Activated CD4-positive, alpha-beta T cell treated with anti-CD3 and anti-CD28 coated beads, Interleukin-2, amount 10 ng/mL, durations not matched to agents 24 days and 14 days (primary cell): ENCODE measurements at regions not wholly inside any gene's neighbourhood (a gene's known extent, or its start where the extent isn't known, plus 50 kb on each side); places are given as distances from the start of the nearest gene placed in this dataset.

Source experiments
- DNase-seq: peaks from one replicate; pipeline ENCODE4 v3.0.0; 2022
- H3K27ac Mint-ChIP-seq: one replicate; pipeline ENCODE4 v1.8.0; 2022; ENCODE audit warnings: mild to moderate bottlenecking, mixed read lengths
- H3K27me3 Mint-ChIP-seq: one replicate; pipeline ENCODE4 v1.8.0; 2022; ENCODE audit warnings: mixed read lengths
- H3K36me3 Mint-ChIP-seq: one replicate; pipeline ENCODE4 v1.8.0; 2022; ENCODE audit warnings: low read depth, mild to moderate bottlenecking, mixed read lengths
- H3K4me1 Mint-ChIP-seq: one replicate; pipeline ENCODE4 v1.8.0; 2021; ENCODE audit warnings: mixed read lengths
- H3K4me3 Mint-ChIP-seq: one replicate; pipeline ENCODE4 v1.8.0; 2022; ENCODE audit warnings: mild to moderate bottlenecking, moderate library complexity, mixed read lengths
- H3K9me3 Mint-ChIP-seq: one replicate; pipeline ENCODE4 v1.8.0; 2021; ENCODE audit warnings: mixed read lengths
- intact Hi-C: fragments of 100-400 bp; cut with micrococcal nuclease; formaldehyde crosslinking; loops from one replicate; pipeline ENCODE4 v1.15.1; 2023

DNA sequence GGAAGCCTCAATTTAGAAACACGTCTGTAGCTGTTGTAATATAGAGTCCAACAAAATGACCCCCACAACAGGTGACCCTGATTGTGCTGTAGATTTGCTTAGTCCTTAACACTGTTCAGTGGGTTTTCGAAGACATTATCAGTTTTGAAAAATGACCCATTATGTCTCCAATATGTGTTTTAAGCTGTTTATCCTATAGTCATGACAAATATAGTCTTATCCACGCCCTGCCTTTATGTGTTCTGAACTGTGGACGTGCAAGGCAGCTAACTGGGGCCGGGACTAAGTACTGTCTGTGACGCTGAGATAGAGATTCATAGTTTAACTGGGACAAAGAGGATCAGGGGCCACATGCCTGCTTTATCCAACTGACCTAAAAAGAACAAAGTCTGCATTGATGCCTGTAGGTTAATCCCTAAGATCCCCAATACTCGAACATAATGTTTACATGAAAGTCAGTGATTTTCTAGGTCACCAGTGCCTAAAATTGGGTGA is 192.4 kb downstream of the CD83 start:
- intact Hi-C loops = no loop called here
- Mint-ChIP-seq H3K9me3 (peaks cover 7% of the 10 kb centered on the region), H3K4me1 (peaks cover 5% of the 10 kb centered on the region), H3K27ac (no peak overlapping the region), H3K4me3 (no peak overlapping the region), H3K36me3 (no peaks in the 10 kb centered on the region), H3K27me3 (peaks cover 2% of the 10 kb centered on the region)
- no peak for DNase-seq

GRCh38 chr6:14310960-14311359 is 193.4 kb downstream of the CD83 start:
- Mint-ChIP-seq H3K4me1 (peaks cover 5% of the 10 kb centered on the region), H3K9me3 (peaks cover 7% of the 10 kb centered on the region), H3K27me3 (peaks cover 2% of the 10 kb centered on the region), H3K27ac (no peak overlapping the region), H3K4me3 (no peak overlapping the region), H3K36me3 (no peaks in the 10 kb centered on the region)
- intact Hi-C loops = no loop called here
- DNase-seq = no peak

- intact Hi-C loops = no loop called here
- Mint-ChIP-seq H3K36me3 (no peaks in the 10 kb centered on the region), H3K27me3 (peaks cover 2% of the 10 kb centered on the region), H3K27ac (no peak overlapping the region), H3K4me1 (peaks cover 12% of the 10 kb centered on the region), H3K4me3 (no peak overlapping the region), H3K9me3 (peaks cover 7% of the 10 kb centered on the region)
- DNase-seq = no peak
Observed at GRCh38 chr6:14312587-14312986, 195.0 kb downstream of the CD83 start.

DNA sequence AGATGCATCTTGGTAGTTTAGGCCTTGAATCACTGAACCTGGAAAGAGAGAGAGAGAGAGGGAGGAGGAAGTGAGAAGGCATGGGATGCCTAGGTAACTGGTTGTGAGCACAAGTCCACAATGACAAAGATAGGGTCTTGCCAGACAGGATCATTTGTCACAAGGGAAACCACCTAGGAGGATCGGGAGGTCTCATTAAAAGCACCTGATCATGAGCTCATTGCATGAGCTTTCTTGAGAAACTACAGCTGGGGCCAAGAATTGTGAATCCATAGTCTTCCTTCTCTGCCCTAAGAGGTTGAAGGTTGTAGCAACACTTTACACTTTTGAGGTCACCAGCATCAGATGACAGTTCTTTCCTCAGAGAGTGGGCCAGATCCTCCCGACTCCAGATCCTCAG is 195.7 kb downstream of the CD83 start:
- intact Hi-C loops = no loop called here
- Mint-ChIP-seq H3K27me3 (peaks cover 2% of the 10 kb centered on the region), H3K4me3 (no peak overlapping the region), H3K27ac (no peak overlapping the region), H3K4me1 (peaks cover 12% of the 10 kb centered on the region), H3K9me3 (peaks cover 7% of the 10 kb centered on the region), H3K36me3 (no peaks in the 10 kb centered on the region)
- DNase-seq = no peak

DNA sequence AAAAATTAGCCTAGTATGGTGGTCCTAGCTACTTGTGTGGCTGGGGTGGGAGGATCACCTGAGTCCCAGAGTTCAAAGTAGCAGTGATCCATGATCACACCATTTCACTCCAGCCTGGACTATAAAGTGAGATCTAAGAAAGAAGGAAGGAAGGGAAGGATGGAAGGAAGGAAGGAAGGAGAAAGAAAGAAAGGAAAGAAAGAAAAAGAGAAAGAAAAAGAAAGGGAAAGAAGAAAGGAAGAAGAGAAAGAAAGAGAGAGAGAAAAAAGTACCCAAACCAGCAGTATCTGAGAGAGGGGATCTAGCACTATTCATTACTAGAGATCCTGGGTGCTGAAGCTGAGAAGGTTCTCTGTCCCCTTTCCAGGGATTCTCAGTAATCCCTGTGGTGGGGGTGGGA is 197.8 kb downstream of the CD83 start:
- no peak for DNase-seq

GRCh38 chr6:14316651-14317386 is 199.2 kb downstream of the CD83 start:
- peak; percentile 71 for DNase-seq
- no peak overlapping the region for H3K27ac Mint-ChIP-seq
- H3K4me3 Mint-ChIP-seq = no peak overlapping the region
- peaks cover 7% of the 10 kb centered on the region for H3K9me3 Mint-ChIP-seq
- intact Hi-C loops = no loop called here
- H3K36me3 Mint-ChIP-seq = no peaks in the 10 kb centered on the region
- H3K27me3 Mint-ChIP-seq = peaks cover 2% of the 10 kb centered on the region
- peaks cover 12% of the 10 kb centered on the region for H3K4me1 Mint-ChIP-seq

More for the DNA sequence above, 197.8 kb downstream of the CD83 start:
- Mint-ChIP-seq H3K4me3 (no peak overlapping the region), H3K4me1 (peaks cover 12% of the 10 kb centered on the region), H3K27ac (no peak overlapping the region), H3K27me3 (peaks cover 2% of the 10 kb centered on the region), H3K9me3 (peaks cover 7% of the 10 kb centered on the region), H3K36me3 (no peaks in the 10 kb centered on the region)
- intact Hi-C loops = no loop called here

- no peak for DNase-seq
- peaks cover 12% of the 10 kb centered on the region for H3K4me1 Mint-ChIP-seq
- no peak overlapping the region for H3K27ac Mint-ChIP-seq
- intact Hi-C loops = no loop called here
- no peaks in the 10 kb centered on the region for H3K36me3 Mint-ChIP-seq
- H3K4me3 Mint-ChIP-seq = no peak overlapping the region
- peaks cover 7% of the 10 kb centered on the region for H3K9me3 Mint-ChIP-seq
- peaks cover 3% of the 10 kb centered on the region for H3K27me3 Mint-ChIP-seq
Observed at GRCh38 chr6:14317387-14317970, 199.9 kb downstream of the CD83 start.

DNA sequence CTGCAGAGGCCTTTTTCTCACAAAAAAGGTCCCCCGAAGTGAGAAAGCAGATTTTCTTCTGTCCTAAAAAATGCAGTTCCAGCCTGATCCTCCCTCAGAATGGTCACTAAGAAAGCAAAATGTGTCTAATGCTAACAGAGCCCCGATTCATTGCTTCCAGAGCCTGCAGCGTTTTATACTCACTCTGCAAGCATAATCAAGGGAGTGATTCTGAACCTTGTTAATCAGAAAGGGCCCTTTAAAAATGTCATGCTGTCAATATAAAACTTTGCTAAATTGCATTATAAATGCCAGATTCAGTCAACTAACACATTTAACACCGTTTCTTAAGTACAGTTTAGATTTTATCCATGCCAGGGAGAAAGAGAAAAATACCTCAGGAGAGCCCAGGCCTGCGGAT is 202.8 kb downstream of the CD83 start:
- Mint-ChIP-seq H3K4me1 (peaks cover 11% of the 10 kb centered on the region), H3K36me3 (no peaks in the 10 kb centered on the region), H3K9me3 (no peaks in the 10 kb centered on the region), H3K27me3 (peaks cover 6% of the 10 kb centered on the region), H3K27ac (no peak overlapping the region), H3K4me3 (no peak overlapping the region)
- no peak for DNase-seq
- intact Hi-C loops = no loop called here

GRCh38 chr6:14321992-14322772 is 204.6 kb downstream of the CD83 start:
- Mint-ChIP-seq H3K4me1 (peaks cover 4% of the 10 kb centered on the region), H3K27ac (no peak overlapping the region), H3K4me3 (no peak overlapping the region), H3K36me3 (no peaks in the 10 kb centered on the region), H3K27me3 (peaks cover 6% of the 10 kb centered on the region), H3K9me3 (no peaks in the 10 kb centered on the region)
- intact Hi-C loops = no loop called here
- no peak for DNase-seq

- no peaks in the 10 kb centered on the region for H3K36me3 Mint-ChIP-seq
- no peak for DNase-seq
- intact Hi-C loops = no loop called here
- H3K27me3 Mint-ChIP-seq = peaks cover 6% of the 10 kb centered on the region
- no peaks in the 10 kb centered on the region for H3K9me3 Mint-ChIP-seq
- H3K4me1 Mint-ChIP-seq = peaks cover 2% of the 10 kb centered on the region
- H3K27ac Mint-ChIP-seq = no peak overlapping the region
- no peak overlapping the region for H3K4me3 Mint-ChIP-seq
Observed at GRCh38 chr6:14322841-14323240, 205.3 kb downstream of the CD83 start.

GRCh38 chr6:14326774-14327173 is 209.2 kb downstream of the CD83 start:
- Mint-ChIP-seq H3K9me3 (no peaks in the 10 kb centered on the region), H3K36me3 (no peaks in the 10 kb centered on the region), H3K27me3 (peaks cover 4% of the 10 kb centered on the region), H3K27ac (no peak overlapping the region), H3K4me1 (peaks cover 2% of the 10 kb centered on the region), H3K4me3 (no peak overlapping the region)
- DNase-seq = no peak
- intact Hi-C loops = no loop called here

DNA sequence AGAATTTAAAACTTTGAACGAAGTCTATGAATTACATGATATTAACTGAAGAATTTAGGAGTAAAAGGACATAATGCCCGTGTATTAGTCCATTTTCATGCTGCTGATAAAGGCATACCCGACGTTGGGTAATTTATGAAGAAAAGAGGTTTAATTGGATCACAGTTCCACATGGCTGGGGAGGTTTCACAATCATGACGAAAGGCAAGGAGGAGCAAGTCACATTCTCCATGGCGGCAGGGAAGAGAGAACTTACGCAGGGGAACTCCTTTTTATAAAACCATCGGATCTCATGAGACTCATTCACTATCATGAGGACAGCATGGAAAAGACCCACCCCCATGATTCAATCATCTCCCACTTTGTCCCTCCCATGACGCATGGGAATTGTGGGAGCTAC is 210.6 kb downstream of the CD83 start:
- no peak overlapping the region for H3K27ac Mint-ChIP-seq
- no peak for DNase-seq
- H3K9me3 Mint-ChIP-seq = no peaks in the 10 kb centered on the region
- H3K36me3 Mint-ChIP-seq = no peaks in the 10 kb centered on the region
- H3K4me1 Mint-ChIP-seq = peaks cover 2% of the 10 kb centered on the region
- H3K4me3 Mint-ChIP-seq = no peak overlapping the region
- no peaks in the 10 kb centered on the region for H3K27me3 Mint-ChIP-seq
- intact Hi-C loops = no loop called here

DNA sequence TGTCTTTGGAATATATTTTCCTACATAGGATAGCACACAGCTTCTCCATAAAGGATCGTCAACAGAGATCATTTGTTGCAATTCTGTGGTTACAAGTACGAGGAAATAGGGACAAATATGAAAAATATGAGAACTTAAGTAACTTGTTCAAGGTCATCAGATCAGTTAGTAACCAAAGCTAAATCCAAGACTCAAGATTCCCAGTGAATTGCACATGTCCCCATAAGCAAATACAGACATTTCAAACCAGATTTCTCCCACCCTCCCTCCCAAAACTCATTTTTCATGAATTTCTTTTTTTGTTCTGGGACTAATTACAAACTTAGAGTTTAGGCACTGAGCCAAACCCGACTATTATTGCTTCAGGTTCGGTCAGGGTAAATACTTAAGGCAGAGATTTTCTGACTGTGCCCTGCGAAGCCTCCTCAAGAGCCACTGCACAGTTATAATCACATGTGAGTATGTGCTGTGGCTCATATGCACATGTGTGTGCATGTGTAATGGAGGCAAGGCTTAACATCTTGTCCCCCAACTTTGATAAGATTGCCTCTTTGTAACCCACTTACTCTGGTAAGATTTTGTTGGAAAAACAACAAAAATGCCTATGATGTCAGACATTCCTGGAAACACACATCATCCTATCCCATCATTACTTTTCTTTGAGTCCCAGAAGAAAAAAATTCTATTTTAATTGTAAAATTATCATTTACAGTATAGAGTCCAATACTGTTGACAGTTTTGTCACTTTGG is 216.2 kb downstream of the CD83 start:
- Mint-ChIP-seq H3K27ac (no peak overlapping the region), H3K4me1 (peaks cover 3% of the 10 kb centered on the region), H3K36me3 (peaks cover 4% of the 10 kb centered on the region), H3K27me3 (peaks cover 4% of the 10 kb centered on the region), H3K4me3 (no peak overlapping the region), H3K9me3 (peaks cover 20% of the 10 kb centered on the region)
- intact Hi-C loops = no loop called here
- no peak for DNase-seq
